ENCODE measurements at regions not wholly inside any gene's neighbourhood (a gene's known extent, or its start where the extent isn't known, plus 50 kb on each side); places are given as distances from the start of the nearest gene placed in this dataset.

- TF ChIP-seq EZH2 (IDR thresholded peaks at IDR 0.05; ENCODE audit: insufficient read depth, low read length) = no peak
- no peak for TF ChIP-seq CTCF (IDR thresholded peaks at IDR 0.05; ENCODE audit: insufficient read depth, low read depth, low read length)
Measured at GRCh38 chr2:379778-380177, 91.9 kb upstream of the ALKAL2 start.

All from astrocyte (in vitro differentiated cells and primary cell).